NCI-H2227 treated with DMSO at 0.1 percent for 48 hours (cell line): ENCODE measurements at regions not wholly inside any gene's neighbourhood (a gene's known extent, or its start where the extent isn't known, plus 50 kb on each side); places are given as distances from the start of the nearest gene placed in this dataset.
"Not testable (repeated sequence)": the region's sequence is repeated elsewhere in the genome, so short reads cannot be mapped to it uniquely, and the experiment has no call there.

Experiments
- DNase-seq: peaks from one replicate; lab custom pipeline; 2025; lab: John Stamatoyannopoulos, UW

- DNase-seq: no peak
These were observed 350.3 kb upstream of the PCSK5 start for GRCh38 chr9:75540185-75540584.

GRCh38 chr9:75541734-75542133 lies 348.7 kb upstream of the PCSK5 start:
- DNase-seq: no peak

GRCh38 chr9:75544815-75545214 lies 345.7 kb upstream of the PCSK5 start:
- DNase-seq: no peak

GRCh38 chr9:75545287-75545686 lies 345.2 kb upstream of the PCSK5 start:
- DNase-seq: no peak

- no peak for DNase-seq
These were observed 341.6 kb upstream of the PCSK5 start for GRCh38 chr9:75548871-75549270.

- DNase-seq: no peak
These were observed 338.6 kb upstream of the PCSK5 start for GRCh38 chr9:75551861-75552260.

- DNase-seq: no peak
These were observed 337.5 kb upstream of the PCSK5 start for GRCh38 chr9:75552941-75553340.

- DNase-seq: not testable (repeated sequence)
These were observed 323.7 kb upstream of the PCSK5 start for GRCh38 chr9:75566813-75567212.

GRCh38 chr9:75570538-75570937 lies 319.9 kb upstream of the PCSK5 start:
- DNase-seq: no peak

- no peak for DNase-seq
These were observed 315.9 kb upstream of the PCSK5 start for GRCh38 chr9:75574569-75574968.

GRCh38 chr9:75582870-75583269 lies 307.6 kb upstream of the PCSK5 start:
- no peak for DNase-seq

- DNase-seq: no peak
These were observed 301.7 kb upstream of the PCSK5 start for GRCh38 chr9:75588808-75589207.

GRCh38 chr9:75589497-75589896 lies 301.0 kb upstream of the PCSK5 start:
- no peak for DNase-seq

- no peak for DNase-seq
These were observed 298.5 kb upstream of the PCSK5 start for GRCh38 chr9:75591972-75592371.

GRCh38 chr9:75592586-75592985 lies 297.9 kb upstream of the PCSK5 start:
- DNase-seq: no peak

- no peak for DNase-seq
These were observed 296.6 kb upstream of the PCSK5 start for GRCh38 chr9:75593920-75594319.

GRCh38 chr9:75599126-75599525 lies 291.3 kb upstream of the PCSK5 start:
- DNase-seq: no peak

GRCh38 chr9:75601280-75601679 lies 289.2 kb upstream of the PCSK5 start:
- DNase-seq: no peak

GRCh38 chr9:75602060-75602459 lies 288.4 kb upstream of the PCSK5 start:
- no peak for DNase-seq

GRCh38 chr9:75604661-75605060 lies 285.8 kb upstream of the PCSK5 start:
- DNase-seq: no peak

- DNase-seq: no peak
These were observed 283.0 kb upstream of the PCSK5 start for GRCh38 chr9:75607521-75607920.

GRCh38 chr9:75609401-75609800 lies 281.1 kb upstream of the PCSK5 start:
- DNase-seq: no peak

- no peak for DNase-seq
These were observed 280.2 kb upstream of the PCSK5 start for GRCh38 chr9:75610246-75610645.

- no peak for DNase-seq
These were observed 278.3 kb upstream of the PCSK5 start for GRCh38 chr9:75612205-75612604.

- DNase-seq: no peak
These were observed 277.7 kb upstream of the PCSK5 start for GRCh38 chr9:75612754-75613153.
